Lower leg skin (tissue), 4 donors: ENCODE measurements at regions not wholly inside any gene's neighbourhood (a gene's known extent, or its start where the extent isn't known, plus 50 kb on each side); places are given as distances from the start of the nearest gene placed in this dataset.

Experiments
- DNase-seq, 2 donors: peaks; one replicate each; pipeline ENCODE4 v3.0.0-alpha.2; 2019; ENCODE audit warnings: low spot score in 2 of 2
- H3K4me3 ChIP-seq: fragments of 200-600 bp; sonication (generic); 2 replicates; pipeline ENCODE4 v1.5.1; 2017; ENCODE audit warnings: mild to moderate bottlenecking, low read depth; ENCODE audit not compliant: poor library complexity, severe bottlenecking
- CTCF ChIP-seq, 3 donors: fragments of 450-650 bp; IDR thresholded peaks; one replicate each; pipeline ENCODE4 v1.5.1; 2016; ENCODE audit warnings: antibody characterized with exemption in 3 of 3, mild to moderate bottlenecking in 3 of 3, moderate library complexity in 2 of 3
- POLR2A ChIP-seq, 2 donors: fragments of 450-650 bp; IDR thresholded peaks; one replicate each; pipeline ENCODE4 v1.6.1; 2016 to 2017; ENCODE audit warnings: antibody characterized with exemption in 2 of 2, mild to moderate bottlenecking in 1 of 2, moderate library complexity in 1 of 2
- WGBS, 2 donors: methylation state at CpG; one replicate each; pipeline ENCODE4 v1.1.5; 2018; 5-methylcytosine and 5-hydroxymethylcytosine counted together
- intact Hi-C: fragments of 100-400 bp; cut with DNase I; formaldehyde crosslinking; loops from one replicate; pipeline ENCODE4 v1.15.0; 2023; ENCODE audit warnings: low total_unique reads

DNA sequence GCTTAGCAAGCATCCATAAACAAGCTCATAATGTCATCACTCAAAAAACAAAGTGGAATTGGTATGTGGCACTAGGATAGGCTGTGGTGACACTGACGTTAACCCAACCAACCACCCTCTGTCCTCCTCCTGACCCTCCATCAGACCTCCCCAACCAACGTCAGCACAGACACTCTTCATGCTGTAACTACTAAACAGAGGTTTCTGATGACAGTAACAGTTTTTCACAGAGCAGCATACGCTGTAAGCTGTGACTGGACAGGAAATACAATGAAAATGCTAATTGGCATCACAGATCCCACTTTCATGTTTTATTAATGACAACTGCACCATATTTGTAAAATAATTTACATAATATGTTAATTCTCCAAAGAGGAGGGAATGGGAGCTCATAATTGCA is 238.0 kb downstream of the IRS2 start:
- no peak overlapping the region for H3K4me3 ChIP-seq
- WGBS, 2 donors = 74 to 76% methylated on average over 3 of the region's 3 CpGs
- TF ChIP-seq POLR2A (IDR thresholded peaks at IDR 0.05) = no peak
- no peak for TF ChIP-seq CTCF (IDR thresholded peaks at IDR 0.05)
- intact Hi-C loops = no loop called here
- no peak for DNase-seq

DNA sequence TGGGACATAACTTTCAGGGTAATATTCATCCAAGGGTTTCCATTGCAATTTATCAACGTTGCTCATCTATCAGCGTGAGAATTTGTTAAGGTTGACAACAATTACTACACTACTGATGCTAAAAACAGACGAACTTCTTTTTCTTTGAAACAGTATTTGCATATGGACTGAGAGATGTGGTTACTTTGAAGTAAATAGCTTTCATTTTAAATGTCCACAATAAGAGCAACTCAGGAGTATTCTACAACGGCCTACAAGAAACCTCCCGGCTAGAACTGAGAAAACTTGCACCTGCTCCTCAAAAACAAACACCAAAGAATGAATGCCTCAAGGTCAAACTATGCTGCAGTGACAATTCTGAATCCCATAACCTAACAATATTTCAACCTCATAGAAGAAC is 238.4 kb downstream of the IRS2 start:
- no peak overlapping the region for H3K4me3 ChIP-seq
- TF ChIP-seq CTCF (IDR thresholded peaks at IDR 0.05) (no peak), POLR2A (IDR thresholded peaks at IDR 0.05) (no peak)
- DNase-seq = no peak
- intact Hi-C loops = no loop called here
- WGBS, 2 donors = 84 to 85% methylated on average over 5 of the region's 5 CpGs

GRCh38 chr13:109545931-109546330 is 240.5 kb downstream of the IRS2 start:
- TF ChIP-seq CTCF (IDR thresholded peaks at IDR 0.05) (no peak), POLR2A (IDR thresholded peaks at IDR 0.05) (no peak)
- intact Hi-C loops = no loop called here
- no peak for DNase-seq
- no peak overlapping the region for H3K4me3 ChIP-seq
- 63 to 73% methylated on average over 6 of the region's 6 CpGs for WGBS, 2 donors

GRCh38 chr13:109541081-109541480 is 245.3 kb downstream of the IRS2 start:
- no peak overlapping the region for H3K4me3 ChIP-seq
- WGBS, 2 donors = 81 to 91% methylated on average over 3 of the region's 3 CpGs
- DNase-seq = no peak

DNA sequence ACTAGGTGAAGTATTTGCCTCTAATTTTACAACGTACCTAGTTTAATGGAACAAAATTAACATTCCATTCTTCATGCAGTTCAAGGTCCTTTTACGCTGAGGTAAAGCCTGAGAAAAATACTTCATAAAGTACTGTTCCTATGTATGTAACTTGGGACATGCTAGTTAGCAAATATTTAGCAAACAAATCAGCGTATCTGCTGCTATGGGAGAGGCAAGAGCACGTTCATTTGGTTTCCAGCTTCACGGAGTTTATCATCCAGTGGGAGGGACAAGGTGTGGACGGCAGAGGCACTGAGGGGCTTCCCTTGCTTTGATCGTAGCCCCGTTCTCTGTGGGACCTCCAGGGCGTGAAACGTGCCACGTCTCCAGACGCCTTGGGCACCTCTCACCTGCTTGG is 248.8 kb downstream of the IRS2 start:
- no peak for DNase-seq
- no peak overlapping the region for H3K4me3 ChIP-seq
- no peak for TF ChIP-seq CTCF (IDR thresholded peaks at IDR 0.05)
- no peak for TF ChIP-seq POLR2A (IDR thresholded peaks at IDR 0.05)
- WGBS, 2 donors = 76 to 81% methylated on average over 12 of the region's 12 CpGs
- intact Hi-C loops = no loop called here

More at GRCh38 chr13:109541081-109541480, 245.3 kb downstream of the IRS2 start:
- no peak for TF ChIP-seq CTCF (IDR thresholded peaks at IDR 0.05)
- no peak for TF ChIP-seq POLR2A (IDR thresholded peaks at IDR 0.05)
- intact Hi-C loops = no loop called here

- DNase-seq = no peak
- intact Hi-C loops = no loop called here
- 92% methylated on average over 11 of the region's 11 CpGs for WGBS, 2 donors
- H3K4me3 ChIP-seq = no peak overlapping the region
- TF ChIP-seq CTCF (IDR thresholded peaks at IDR 0.05) (no peak), POLR2A (IDR thresholded peaks at IDR 0.05) (no peak)
Measured at GRCh38 chr13:109533350-109533749, 253.0 kb downstream of the IRS2 start.
